GM21447 (cell line): ENCODE measurements at regions not wholly inside any gene's neighbourhood (a gene's known extent, or its start where the extent isn't known, plus 50 kb on each side); places are given as distances from the start of the nearest gene placed in this dataset.
"Not testable (repeated sequence)": the region's sequence is repeated elsewhere in the genome, so short reads cannot be mapped to it uniquely, and the experiment has no call there.

Experiments used
- ATAC-seq: cut with Tn5 transposase; IDR thresholded peaks from one replicate; pipeline ENCODE4 v1.9.1; 2021; ENCODE audit not compliant: unreplicated experiment

GRCh38 chr21:14827468-14827867 is 237.3 kb downstream of the NRIP1 start:
- no peak for ATAC-seq

GRCh38 chr21:14826630-14827029 is 238.2 kb downstream of the NRIP1 start:
- no peak for ATAC-seq

GRCh38 chr21:14825514-14825974 is 239.3 kb downstream of the NRIP1 start:
- peak; percentile 60 for ATAC-seq

- ATAC-seq = no peak
These were observed 240.7 kb downstream of the NRIP1 start for GRCh38 chr21:14824126-14824525.

GRCh38 chr21:14817311-14817710 is 247.5 kb downstream of the NRIP1 start:
- ATAC-seq = no peak

GRCh38 chr21:14814991-14815390 is 249.8 kb downstream of the NRIP1 start:
- ATAC-seq = no peak

- no peak for ATAC-seq
These were observed 250.5 kb downstream of the NRIP1 start for GRCh38 chr21:14814282-14814681.

GRCh38 chr21:14804170-14804569 is 258.1 kb upstream of the SAMSN1 start:
- not testable (repeated sequence) for ATAC-seq

GRCh38 chr21:14797543-14797942 is 251.4 kb upstream of the SAMSN1 start:
- ATAC-seq = no peak

- no peak for ATAC-seq
These were observed 241.2 kb upstream of the SAMSN1 start for GRCh38 chr21:14787312-14787711.

- ATAC-seq = no peak
These were observed 239.6 kb upstream of the SAMSN1 start for GRCh38 chr21:14785679-14786078.

- no peak for ATAC-seq
These were observed 227.7 kb upstream of the SAMSN1 start for GRCh38 chr21:14773777-14774345.

- ATAC-seq = no peak
These were observed 225.5 kb upstream of the SAMSN1 start for GRCh38 chr21:14771593-14771992.

- ATAC-seq = no peak
These were observed 221.9 kb upstream of the SAMSN1 start for GRCh38 chr21:14768042-14768441.

- ATAC-seq = no peak
These were observed 221.2 kb upstream of the SAMSN1 start for GRCh38 chr21:14767192-14767852.

GRCh38 chr21:14766241-14766640 is 220.1 kb upstream of the SAMSN1 start:
- no peak for ATAC-seq

GRCh38 chr21:14763695-14764064 is 217.6 kb upstream of the SAMSN1 start:
- ATAC-seq = peak; percentile 7

GRCh38 chr21:14762734-14763694 is 216.9 kb upstream of the SAMSN1 start:
- ATAC-seq = peak; percentile 98

- no peak for ATAC-seq
These were observed 216.2 kb upstream of the SAMSN1 start for GRCh38 chr21:14762327-14762726.

GRCh38 chr21:14759285-14759684 is 213.2 kb upstream of the SAMSN1 start:
- ATAC-seq = no peak

- ATAC-seq = no peak
These were observed 212.7 kb upstream of the SAMSN1 start for GRCh38 chr21:14758849-14759248.
